Tibial artery (tissue), 4 donors: ENCODE measurements at regions not wholly inside any gene's neighbourhood (a gene's known extent, or its start where the extent isn't known, plus 50 kb on each side); places are given as distances from the start of the nearest gene placed in this dataset.

Experiments
- DNase-seq, 2 donors: peaks; one replicate each; pipeline ENCODE4 v3.0.0-alpha.2; 2019
- H3K27ac ChIP-seq, 2 donors: fragments of 200-600 bp; sonication (generic) in 1 of 2; 1 replicate in 1 of 2; 2 replicates in 1 of 2; pipeline ENCODE4 v1.5.1; 2018 to 2019; ENCODE audit warnings: mild to moderate bottlenecking in 1 of 2
- H3K27me3 ChIP-seq, 2 donors: fragments of 200-600 bp; sonication (generic) in 1 of 2; one replicate each; pipeline versions ENCODE4 v1.5.1 to v1.6.0; 2016 to 2019
- H3K36me3 ChIP-seq, 3 donors: fragments of 200-600 bp; sonication (generic) in 2 of 3; one replicate each; pipeline ENCODE4 v1.5.1; 2016 to 2019; ENCODE audit warnings: mild to moderate bottlenecking in 2 of 3
- H3K4me1 ChIP-seq, 4 donors: fragments of 200-600 bp; sonication (generic) in 2 of 4; 1 replicate in 3 of 4; 2 replicates in 1 of 4; pipeline ENCODE4 v1.5.1; 2016 to 2019
- H3K4me3 ChIP-seq, 2 donors: fragments of 200-600 bp; sonication (generic) in 1 of 2; 1 replicate in 1 of 2; 2 replicates in 1 of 2; pipeline ENCODE4 v1.5.1; 2018 to 2019; ENCODE audit warnings: mild to moderate bottlenecking in 2 of 2
- H3K9me3 ChIP-seq, 3 donors: fragments of 200-600 bp; sonication (generic) in 1 of 3; one replicate each; pipeline ENCODE4 v1.5.1; 2016 to 2019
- CTCF ChIP-seq, 2 experiments: fragments of 200-600 bp in 1 of 2; fragments of 450-650 bp in 1 of 2; IDR thresholded peaks; one replicate each; pipeline ENCODE4 v1.5.1; 2017 to 2019; ENCODE audit warnings: antibody characterized with exemption in 2 of 2, mild to moderate bottlenecking in 1 of 2, moderate library complexity in 1 of 2
- intact Hi-C: fragments of 100-400 bp; cut with DNase I; formaldehyde crosslinking; loops from one replicate; pipeline ENCODE4 v1.15.0; 2023; ENCODE audit warnings: low total_unique reads

- TF ChIP-seq CTCF (IDR thresholded peaks at IDR 0.05) = no peak
- Histone ChIP-seq H3K27ac (no peak overlapping the region), H3K9me3 (no peaks in the 10 kb centered on the region), H3K4me3 (no peak overlapping the region), H3K4me1 (no peaks in the 10 kb centered on the region), H3K36me3 (no peaks in the 10 kb centered on the region), H3K27me3 (no peaks in the 10 kb centered on the region)
- DNase-seq = no peak
- intact Hi-C loops = no loop called here
Observed at GRCh38 chr2:41828052-41828643, 219.7 kb upstream of the PKDCC start.

- Histone ChIP-seq H3K4me1 (no peaks in the 10 kb centered on the region), H3K4me3 (no peak overlapping the region), H3K27me3 (no peaks in the 10 kb centered on the region), H3K9me3 (no peaks in the 10 kb centered on the region), H3K27ac (no peak overlapping the region), H3K36me3 (no peaks in the 10 kb centered on the region)
- no peak for TF ChIP-seq CTCF (IDR thresholded peaks at IDR 0.05)
- intact Hi-C loops = no loop called here
- no peak for DNase-seq
Observed at GRCh38 chr2:41829052-41829451, 218.8 kb upstream of the PKDCC start.

GRCh38 chr2:41830600-41830999 lies 217.2 kb upstream of the PKDCC start:
- H3K4me3 ChIP-seq = no peak overlapping the region
- TF ChIP-seq CTCF (IDR thresholded peaks at IDR 0.05) = no peak
- no peaks in the 10 kb centered on the region for H3K4me1 ChIP-seq
- H3K36me3 ChIP-seq = no peaks in the 10 kb centered on the region
- intact Hi-C loops = no loop called here
- no peaks in the 10 kb centered on the region for H3K27me3 ChIP-seq
- H3K27ac ChIP-seq = no peak overlapping the region
- no peak for DNase-seq
- no peaks in the 10 kb centered on the region for H3K9me3 ChIP-seq

- Histone ChIP-seq H3K36me3 (no peaks in the 10 kb centered on the region), H3K4me3 (no peak overlapping the region), H3K9me3 (no peaks in the 10 kb centered on the region), H3K27ac (no peak overlapping the region), H3K4me1 (no peaks in the 10 kb centered on the region), H3K27me3 (no peaks in the 10 kb centered on the region)
- intact Hi-C loops = no loop called here
- no peak for TF ChIP-seq CTCF (IDR thresholded peaks at IDR 0.05)
- no peak for DNase-seq
Observed at GRCh38 chr2:41832218-41832617, 215.6 kb upstream of the PKDCC start.

GRCh38 chr2:41835401-41835800 lies 212.4 kb upstream of the PKDCC start:
- Histone ChIP-seq H3K36me3 (no peaks in the 10 kb centered on the region), H3K27ac (no peak overlapping the region), H3K27me3 (peaks cover 0 to 3% of the 10 kb centered on the region in 2 donors), H3K4me1 (peaks cover 0 to 3% (median 2%) of the 10 kb centered on the region in 4 donors), H3K9me3 (no peaks in the 10 kb centered on the region), H3K4me3 (no peak overlapping the region)
- intact Hi-C loops = no loop called here
- no peak for DNase-seq
- TF ChIP-seq CTCF (IDR thresholded peaks at IDR 0.05) = no peak

- Histone ChIP-seq H3K9me3 (no peaks in the 10 kb centered on the region), H3K27ac (no peak overlapping the region), H3K27me3 (peaks cover 0 to 3% of the 10 kb centered on the region in 2 donors), H3K4me3 (no peak overlapping the region), H3K4me1 (peaks cover 0 to 11% (median 8%) of the 10 kb centered on the region in 4 donors), H3K36me3 (no peaks in the 10 kb centered on the region)
- TF ChIP-seq CTCF (IDR thresholded peaks at IDR 0.05) = no peak
- intact Hi-C loops = no loop called here
- no peak for DNase-seq
Observed at GRCh38 chr2:41836948-41837347, 210.9 kb upstream of the PKDCC start.
